SK-N-SH (cell line): ENCODE measurements at regions not wholly inside any gene's neighbourhood (a gene's known extent, or its start where the extent isn't known, plus 50 kb on each side); places are given as distances from the start of the nearest gene placed in this dataset.

Source experiments
- POLR2AphosphoS5 ChIP-seq: IDR thresholded peaks from 2 replicates; pipeline ENCODE4 v1.6.1; 2012; ENCODE audit warnings: low read depth, low read length
- SIN3A ChIP-seq: IDR thresholded peaks from 2 replicates; pipeline ENCODE4 v1.6.1; 2012; ENCODE audit warnings: low read depth, mild to moderate bottlenecking, low read length, moderate library complexity, borderline replicate concordance

DNA sequence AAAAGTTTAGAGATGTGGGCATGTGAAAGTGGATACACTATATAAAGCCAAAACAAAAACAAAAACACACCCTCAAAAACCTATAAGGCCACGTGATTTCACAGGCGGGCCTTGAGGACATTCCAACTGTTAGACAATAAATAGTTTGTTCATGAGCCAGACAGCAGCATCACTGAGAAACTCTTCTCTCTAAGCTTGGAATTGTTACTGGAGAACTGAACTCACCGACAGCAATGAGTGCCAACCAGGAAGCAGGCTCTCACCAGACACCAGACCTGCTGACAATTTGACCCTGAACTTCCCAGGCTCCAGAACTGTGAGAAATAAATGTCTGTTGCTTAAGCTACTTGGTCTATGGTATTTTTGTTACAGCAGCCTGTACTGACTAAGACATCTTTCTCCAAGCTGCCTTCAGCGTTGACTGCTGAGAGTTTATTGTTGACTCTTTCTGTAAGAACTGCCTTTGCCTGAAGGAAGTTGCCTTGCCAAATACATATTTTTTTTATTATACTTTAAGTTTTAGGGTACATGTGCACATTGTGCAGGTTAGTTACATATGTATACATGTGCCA is 107.5 kb downstream of the EPDR1 start:
- TF ChIP-seq SIN3A, result no peak
- TF ChIP-seq POLR2AphosphoS5, result no peak
